HCT116 (cell line): ENCODE measurements at regions not wholly inside any gene's neighbourhood (a gene's known extent, or its start where the extent isn't known, plus 50 kb on each side); places are given as distances from the start of the nearest gene placed in this dataset.

Experiments
- ATAC-seq: fragments of 200-7000 bp; cut with Tn5 transposase; 2 replicates; pipeline ENCODE4 v1.9.1; 2020; ENCODE audit warnings: mild to moderate bottlenecking, moderate library complexity
- BruUV-seq: library from RNA; stranded (reverse); fragments of 400-500 nt; replicated peaks from 2 replicates; lab custom pipeline; 2021; lab: Mats Ljungman, UMichigan
- CTCF ChIA-PET: fragments of 300-600 bp; sonication (Branson Sonifier 250); formaldehyde crosslinking; loops from one replicate; lab custom pipeline; 2021; ENCODE audit warnings: antibody characterized with exemption; lab: Charles Lee
- POLR2A ChIA-PET: fragments of 300-600, 350-600 bp; sonication (Branson Sonifier 250); formaldehyde crosslinking; loops from one replicate; lab custom pipeline; 2021; ENCODE audit warnings: antibody characterized with exemption; lab: Charles Lee
- RAD21 ChIA-PET, 2 experiments: fragments of 300-600 bp; sonication (Branson Sonifier 250); formaldehyde crosslinking; loops; one replicate each; lab custom pipeline; 2023; ENCODE audit warnings: low total read pairs in 2 of 2; ENCODE audit not compliant: uncharacterized antibody in 2 of 2, unreplicated experiment in 2 of 2, low non-redundant PET in 1 of 2; lab: Charles Lee
- DNase-seq: peaks from one replicate; pipeline ENCODE4 v3.0.0-alpha.2; 2010; ENCODE audit warnings: low read depth, low spot score
- H2AFZ ChIP-seq: fragments of 200-600 bp; shearing (Covaris generic), sonication (generic); 2 replicates; pipeline ENCODE4 v1.6.1; 2017; ENCODE audit warnings: low read depth, mixed run types, mixed read lengths, antibody characterized with exemption, low read length; ENCODE audit not compliant: poor library complexity, severe bottlenecking
- H3K27ac ChIP-seq: 2 replicates; pipeline ENCODE4 v1.5.1; 2012; ENCODE audit warnings: low read depth, low read length
- H3K27me3 ChIP-seq: fragments of 200-600 bp; sonication (generic); 2 replicates; pipeline ENCODE4 v1.6.1; 2016; ENCODE audit warnings: mixed run types, low read length, mixed read lengths; ENCODE audit not compliant: insufficient read depth
- H3K36me3 ChIP-seq, 2 experiments: fragments of 200-500 bp in 1 of 2; fragments of 200-600 bp in 1 of 2; sonication (Bioruptor generic) in 1 of 2; sonication (generic) in 1 of 2; 2 replicates each; pipeline versions ENCODE4 v1.5.1 to v1.6.1; 2014 to 2016; ENCODE audit warnings: low read length in 2 of 2, inconsistent platforms in 1 of 2, mixed read lengths in 1 of 2, mixed run types in 1 of 2; ENCODE audit not compliant: insufficient read depth in 2 of 2, control insufficient read depth in 1 of 2
- H3K4me1 ChIP-seq, 2 experiments: fragments of 200-600 bp in 1 of 2; sonication (generic) in 1 of 2; 2 replicates each; pipeline versions ENCODE4 v1.5.1 to v1.6.1; 2012 to 2017; ENCODE audit warnings: low read length in 2 of 2, inconsistent platforms in 1 of 2, mild to moderate bottlenecking in 1 of 2, mixed read lengths in 1 of 2, mixed run types in 1 of 2, moderate library complexity in 1 of 2; ENCODE audit not compliant: insufficient read depth in 2 of 2, control insufficient read depth in 1 of 2
- H3K4me2 ChIP-seq: fragments of 200-600 bp; sonication (generic); 2 replicates; pipeline ENCODE4 v1.6.1; 2017; ENCODE audit warnings: mixed run types, low read length, mixed read lengths
- H3K4me3 ChIP-seq, 2 experiments: fragments of 200-600 bp in 1 of 2; sonication (generic) in 1 of 2; replicated peaks in 1 of 2; 2 replicates each; pipeline ENCODE4 v1.5.1; 2011 to 2016; ENCODE audit warnings: low read length in 2 of 2, control low read depth in 1 of 2, low read depth in 1 of 2, mild to moderate bottlenecking in 1 of 2, mixed read lengths in 1 of 2, mixed run types in 1 of 2
- H3K79me2 ChIP-seq: fragments of 200-600 bp; sonication (generic); 2 replicates; pipeline ENCODE4 v1.6.1; 2017; ENCODE audit warnings: mild to moderate bottlenecking, mixed run types, low read length, moderate library complexity, mixed read lengths; ENCODE audit not compliant: insufficient read depth
- H3K9ac ChIP-seq: fragments of 200-600 bp; sonication (generic); 2 replicates; pipeline ENCODE4 v1.6.1; 2016; ENCODE audit warnings: low read length, mixed read lengths
- H3K9me2 ChIP-seq: fragments of 200-600 bp; sonication (generic), shearing (Covaris generic); 2 replicates; pipeline ENCODE4 v1.6.1; 2017; ENCODE audit warnings: mixed run types, mild to moderate bottlenecking, moderate library complexity; ENCODE audit not compliant: insufficient read depth
- H3K9me3 ChIP-seq, 2 experiments: fragments of 200-500 bp in 1 of 2; fragments of 200-600 bp in 1 of 2; sonication (Bioruptor generic) in 1 of 2; sonication (generic) in 1 of 2; 2 replicates each; pipeline ENCODE4 v1.6.1; 2014 to 2017; ENCODE audit warnings: low read length in 2 of 2, mixed read lengths in 2 of 2, inconsistent platforms in 1 of 2, low read depth in 1 of 2, mild to moderate bottlenecking in 1 of 2, mixed run types in 1 of 2, moderate library complexity in 1 of 2; ENCODE audit not compliant: control insufficient read depth in 1 of 2, insufficient read depth in 1 of 2
- H4K20me1 ChIP-seq: fragments of 200-600 bp; sonication (generic), shearing (Covaris generic); 2 replicates; pipeline ENCODE4 v1.6.1; 2017; ENCODE audit warnings: mixed run types, mild to moderate bottlenecking, moderate library complexity; ENCODE audit not compliant: insufficient read depth
- CEBPB ChIP-seq: IDR thresholded peaks from 2 replicates; pipeline ENCODE4 v1.6.1; 2012; ENCODE audit warnings: low read depth
- FOSL1 ChIP-seq: IDR thresholded peaks from 2 replicates; pipeline ENCODE4 v1.6.1; 2012; ENCODE audit warnings: low read depth
- JUND ChIP-seq: IDR thresholded peaks from 2 replicates; pipeline ENCODE4 v1.6.1; 2012
- POLR2A ChIP-seq: IDR thresholded peaks from 2 replicates; pipeline ENCODE4 v1.7.0; 2011; ENCODE audit warnings: borderline replicate concordance; ENCODE audit not compliant: insufficient read depth, insufficient read length; ENCODE audit errors: extremely low read depth
- SP1 ChIP-seq: IDR thresholded peaks from 2 replicates; pipeline ENCODE4 v1.6.1; 2012; ENCODE audit warnings: low read depth
- TCF7L2 ChIP-seq: IDR thresholded peaks from 2 replicates; pipeline ENCODE4 v1.7.0; 2011; ENCODE audit warnings: borderline replicate concordance, inconsistent platforms; ENCODE audit not compliant: insufficient read depth, insufficient read length; ENCODE audit errors: extremely low read depth
- YY1 ChIP-seq: IDR thresholded peaks from 2 replicates; pipeline ENCODE4 v1.6.1; 2011; ENCODE audit warnings: low read length, low read depth, moderate library complexity, mild to moderate bottlenecking; ENCODE audit not compliant: insufficient replicate concordance; ENCODE audit errors: extremely low read depth
- ZFX ChIP-seq: fragments of 450-650 bp; IDR thresholded peaks from 2 replicates; pipeline ENCODE4 v1.6.1; 2017
- ZNF274 ChIP-seq: fragments of 200-500 bp; sonication (Bioruptor generic); IDR thresholded peaks from 2 replicates; pipeline ENCODE4 v1.6.1; 2014; ENCODE audit warnings: mild to moderate bottlenecking, low read depth, low read length, inconsistent platforms
- intact Hi-C: fragments of 100-400 bp; cut with micrococcal nuclease; formaldehyde crosslinking; loops from 2 replicates; pipeline ENCODE4 v1.10.0; 2022
- TF ChIP-seq, protein P1 (sequence below), 3 experiments: fragments of 200-600 bp in 1 of 3; sonication (generic) in 1 of 3; IDR thresholded peaks in 2 of 3; conservative IDR thresholded peaks in 1 of 3; 2 replicates each; pipeline ENCODE4 v1.5.1; 2012 to 2017; ENCODE audit warnings: low read depth in 2 of 3, low read length in 2 of 3, antibody characterized with exemption in 1 of 3, borderline replicate concordance in 1 of 3, control low read depth in 1 of 3, mild to moderate bottlenecking in 1 of 3, mixed read lengths in 1 of 3, mixed run types in 1 of 3, moderate library complexity in 1 of 3; ENCODE audit not compliant: insufficient read depth in 1 of 3

DNA sequence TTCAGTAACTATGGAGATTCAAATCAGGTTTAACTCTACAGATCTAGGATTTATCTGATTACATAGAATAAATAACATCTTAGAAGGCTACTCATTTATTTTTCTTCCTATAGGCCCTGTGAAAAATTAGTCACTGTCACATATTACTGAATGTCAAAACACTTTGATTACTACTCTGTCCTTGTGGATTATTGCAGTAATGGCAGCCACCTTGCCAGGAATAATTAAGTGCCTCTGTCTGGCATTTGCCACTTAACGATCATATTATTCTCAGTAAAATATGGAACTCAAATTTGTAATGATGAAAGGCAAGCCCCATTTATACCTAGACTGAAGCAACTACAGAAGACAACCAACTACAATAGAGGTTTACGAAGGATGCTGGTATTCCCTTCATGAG lies 596.3 kb upstream of the ARPP21 start:
- Histone ChIP-seq H2AFZ (no peak overlapping the region), H4K20me1 (no peaks in the 10 kb centered on the region), H3K9me3 (peaks cover 0 to 7% of the 10 kb centered on the region in 2 experiments; a peak in 2 of 4 replicates), H3K9me2 (no peaks in the 10 kb centered on the region), H3K4me3 (no peak overlapping the region), H3K36me3 (no peaks in the 10 kb centered on the region), H3K79me2 (no peaks in the 10 kb centered on the region), H3K9ac (no peak overlapping the region), H3K4me1 (no peaks in the 10 kb centered on the region), H3K27ac (no peak overlapping the region), H3K27me3 (no peaks in the 10 kb centered on the region), H3K4me2 (no peak overlapping the region)
- ChIA-PET POLR2A (no interaction called here), CTCF (no interaction called here), RAD21 (no interaction called here)
- ATAC-seq, result no peak
- BruUV-seq, result no TSS peak
- TF ChIP-seq TCF7L2 (no peak), CEBPB (no peak), ZFX (no peak), POLR2A (no peak), FOSL1 (no peak), JUND (no peak), ZNF274 (no peak), SP1 (no peak), YY1 (no peak)
- TF ChIP-seq, protein P1, sequence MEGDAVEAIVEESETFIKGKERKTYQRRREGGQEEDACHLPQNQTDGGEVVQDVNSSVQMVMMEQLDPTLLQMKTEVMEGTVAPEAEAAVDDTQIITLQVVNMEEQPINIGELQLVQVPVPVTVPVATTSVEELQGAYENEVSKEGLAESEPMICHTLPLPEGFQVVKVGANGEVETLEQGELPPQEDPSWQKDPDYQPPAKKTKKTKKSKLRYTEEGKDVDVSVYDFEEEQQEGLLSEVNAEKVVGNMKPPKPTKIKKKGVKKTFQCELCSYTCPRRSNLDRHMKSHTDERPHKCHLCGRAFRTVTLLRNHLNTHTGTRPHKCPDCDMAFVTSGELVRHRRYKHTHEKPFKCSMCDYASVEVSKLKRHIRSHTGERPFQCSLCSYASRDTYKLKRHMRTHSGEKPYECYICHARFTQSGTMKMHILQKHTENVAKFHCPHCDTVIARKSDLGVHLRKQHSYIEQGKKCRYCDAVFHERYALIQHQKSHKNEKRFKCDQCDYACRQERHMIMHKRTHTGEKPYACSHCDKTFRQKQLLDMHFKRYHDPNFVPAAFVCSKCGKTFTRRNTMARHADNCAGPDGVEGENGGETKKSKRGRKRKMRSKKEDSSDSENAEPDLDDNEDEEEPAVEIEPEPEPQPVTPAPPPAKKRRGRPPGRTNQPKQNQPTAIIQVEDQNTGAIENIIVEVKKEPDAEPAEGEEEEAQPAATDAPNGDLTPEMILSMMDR (IDR thresholded peaks at IDR 0.05 in 2 of 3, conservative IDR thresholded peaks at IDR 0.05 in 1 of 3; ENCODE audit: borderline replicate concordance in 1 of 3, insufficient read depth in 1 of 3, low read depth in 2 of 3, low read length in 2 of 3), result no peak
- intact Hi-C loops, result no loop called here
- DNase-seq, result no peak
